ENCODE measurements at regions not wholly inside any gene's neighbourhood (a gene's known extent, or its start where the extent isn't known, plus 50 kb on each side); places are given as distances from the start of the nearest gene placed in this dataset.

DNA sequence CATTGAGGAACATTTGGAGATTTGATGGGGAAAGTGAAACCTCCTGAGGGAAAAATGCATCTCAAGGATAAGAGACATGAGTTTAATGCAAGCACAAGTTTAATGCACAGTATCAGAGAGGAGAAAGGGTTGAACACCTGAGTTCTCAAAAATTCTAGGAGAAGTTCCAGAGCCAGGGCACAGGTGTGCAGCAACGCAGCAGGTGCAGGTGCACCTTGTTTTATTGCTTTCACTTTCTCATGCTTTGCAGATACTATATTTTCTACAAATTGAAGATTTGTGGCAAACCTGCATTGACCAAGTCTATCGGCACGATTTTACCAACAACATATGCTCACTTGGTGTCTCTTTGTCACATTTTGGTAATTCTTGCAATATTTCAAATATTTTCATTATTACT is 267.6 kb upstream of the HNRNPA3 start:
- TF ChIP-seq ZNF48 (tag by site-specific recombination; IDR thresholded peaks at IDR 0.05) (no peak), ZNF311 (tag by site-specific recombination; IDR thresholded peaks at IDR 0.05; ENCODE audit: borderline replicate concordance) (no peak), SALL2 (tag by site-specific recombination; IDR thresholded peaks at IDR 0.05; ENCODE audit: borderline replicate concordance) (no peak), CTCF (tag by site-specific recombination; IDR thresholded peaks at IDR 0.05) (no peak), ZNF600 (tag by site-specific recombination; IDR thresholded peaks at IDR 0.05) (no peak), ZNF785 (tag by site-specific recombination; IDR thresholded peaks at IDR 0.05) (no peak), ZNF501 (tag by site-specific recombination; IDR thresholded peaks at IDR 0.05) (no peak), REST (tag by site-specific recombination; IDR thresholded peaks at IDR 0.05) (no peak), ZNF529 (tag by site-specific recombination; IDR thresholded peaks at IDR 0.05; ENCODE audit: insufficient replicate concordance) (no peak), ZNF621 (tag by site-specific recombination; IDR thresholded peaks at IDR 0.05) (no peak), ZNF24 (tag by site-specific recombination; IDR thresholded peaks at IDR 0.05) (no peak)
